Neural cell (in vitro differentiated cells): ENCODE measurements at regions not wholly inside any gene's neighbourhood (a gene's known extent, or its start where the extent isn't known, plus 50 kb on each side); places are given as distances from the start of the nearest gene placed in this dataset.

Experiments used
- H2AFZ ChIP-seq: fragments of 200-600, 300-800 bp; sonication (generic), shearing (Covaris generic); 2 replicates; pipeline ENCODE4 v1.6.0; 2014; ENCODE audit warnings: low read depth, mild to moderate bottlenecking, antibody characterized with exemption, low read length, moderate library complexity
- H3F3A ChIP-seq: fragments of 200-600 bp; shearing (Covaris generic); 2 replicates; pipeline ENCODE4 v1.6.1; 2016; ENCODE audit warnings: mild to moderate bottlenecking, moderate library complexity, mixed read lengths, antibody characterized with exemption, low read length; ENCODE audit not compliant: insufficient read depth, poor library complexity, severe bottlenecking
- H3K27ac ChIP-seq: fragments of 200-600, 300-800 bp; sonication (generic), shearing (Covaris generic); 2 replicates; pipeline ENCODE4 v1.5.1; 2014; ENCODE audit warnings: mild to moderate bottlenecking, low read length, moderate library complexity
- H3K27me3 ChIP-seq: fragments of 300-800, 200-600 bp; sonication (generic), shearing (Covaris generic); 2 replicates; pipeline ENCODE4 v1.6.0; 2014; ENCODE audit warnings: mild to moderate bottlenecking, low read depth, low read length, moderate library complexity; ENCODE audit not compliant: insufficient read depth
- H3K36me3 ChIP-seq: fragments of 300-800, 200-600 bp; sonication (generic), shearing (Covaris generic); 2 replicates; pipeline ENCODE4 v1.5.1; 2014; ENCODE audit warnings: mild to moderate bottlenecking, antibody characterized with exemption, low read length, moderate library complexity; ENCODE audit not compliant: insufficient read depth
- H3K4me2 ChIP-seq: fragments of 300-800, 200-600 bp; sonication (generic), shearing (Covaris generic); 2 replicates; pipeline ENCODE4 v1.6.0; 2014; ENCODE audit warnings: mild to moderate bottlenecking, low read length
- H3K4me3 ChIP-seq: fragments of 300-800, 200-600 bp; sonication (generic), shearing (Covaris generic); 2 replicates; pipeline ENCODE4 v1.5.1; 2014; ENCODE audit warnings: mild to moderate bottlenecking, low read length, moderate library complexity
- H3K79me2 ChIP-seq: fragments of 200-600 bp; shearing (Covaris generic); replicated peaks from 2 replicates; pipeline ENCODE4 v1.6.0; 2014; ENCODE audit warnings: mild to moderate bottlenecking, low read length, moderate library complexity; ENCODE audit not compliant: insufficient read depth
- H3K9ac ChIP-seq: fragments of 300-800, 200-600 bp; sonication (generic), shearing (Covaris generic); 2 replicates; pipeline ENCODE4 v1.6.1; 2016; ENCODE audit warnings: mild to moderate bottlenecking, low read length, mixed read lengths
- H3K9me2 ChIP-seq: fragments of 200-600 bp; shearing (Covaris generic); 2 replicates; pipeline ENCODE4 v1.6.1; 2016; ENCODE audit warnings: mild to moderate bottlenecking, low read length, mixed read lengths; ENCODE audit not compliant: insufficient read depth
- H3K9me3 ChIP-seq: fragments of 200-600, 300-800 bp; sonication (generic), shearing (Covaris generic); 2 replicates; pipeline ENCODE4 v1.6.1; 2016; ENCODE audit warnings: mild to moderate bottlenecking, mixed run types, low read length, moderate library complexity, mixed read lengths
- H4K20me1 ChIP-seq: fragments of 200-600 bp; shearing (Covaris generic); 2 replicates; pipeline ENCODE4 v1.6.1; 2016; ENCODE audit warnings: mild to moderate bottlenecking, mixed run types; ENCODE audit not compliant: insufficient read depth
- CTCF ChIP-seq: fragments of 450-650 bp; IDR thresholded peaks from 2 replicates; pipeline ENCODE4 v1.5.1; 2014; ENCODE audit warnings: antibody characterized with exemption, mild to moderate bottlenecking, moderate library complexity; ENCODE audit not compliant: poor library complexity, severe bottlenecking
- EP300 ChIP-seq: fragments of 450-650 bp; conservative IDR thresholded peaks from 2 replicates; pipeline ENCODE4 v1.6.1; 2014; ENCODE audit warnings: antibody characterized with exemption, mild to moderate bottlenecking, moderate library complexity; ENCODE audit not compliant: poor library complexity, severe bottlenecking
- EZH2 ChIP-seq: fragments of 200-600, 300-800 bp; shearing (Covaris generic), sonication (generic); IDR thresholded peaks from 2 replicates; pipeline ENCODE4 v1.6.1; 2014; ENCODE audit warnings: antibody characterized with exemption, low read length, borderline replicate concordance, mild to moderate bottlenecking; ENCODE audit not compliant: insufficient read depth, poor library complexity, severe bottlenecking
- MXI1 ChIP-seq: fragments of 450-650 bp; conservative IDR thresholded peaks from 2 replicates; pipeline ENCODE4 v1.6.1; 2014; ENCODE audit warnings: antibody characterized with exemption, mild to moderate bottlenecking; ENCODE audit not compliant: poor library complexity, severe bottlenecking
- POLR2AphosphoS5 ChIP-seq: IDR thresholded peaks from 2 replicates; pipeline ENCODE4 v1.6.1; 2012
- RAD21 ChIP-seq: fragments of 450-650 bp; conservative IDR thresholded peaks from 2 replicates; pipeline ENCODE4 v1.6.1; 2014; ENCODE audit warnings: antibody characterized with exemption, mild to moderate bottlenecking, moderate library complexity
- REST ChIP-seq: IDR thresholded peaks from 2 replicates; pipeline ENCODE4 v1.6.1; 2012; ENCODE audit warnings: borderline replicate concordance
- SMC3 ChIP-seq: fragments of 450-650 bp; conservative IDR thresholded peaks from 2 replicates; pipeline ENCODE4 v1.6.1; 2014; ENCODE audit warnings: antibody characterized with exemption, mild to moderate bottlenecking, moderate library complexity; ENCODE audit not compliant: poor library complexity
- TAF1 ChIP-seq: IDR thresholded peaks from 2 replicates; pipeline ENCODE4 v1.6.1; 2012; ENCODE audit warnings: low read depth

DNA sequence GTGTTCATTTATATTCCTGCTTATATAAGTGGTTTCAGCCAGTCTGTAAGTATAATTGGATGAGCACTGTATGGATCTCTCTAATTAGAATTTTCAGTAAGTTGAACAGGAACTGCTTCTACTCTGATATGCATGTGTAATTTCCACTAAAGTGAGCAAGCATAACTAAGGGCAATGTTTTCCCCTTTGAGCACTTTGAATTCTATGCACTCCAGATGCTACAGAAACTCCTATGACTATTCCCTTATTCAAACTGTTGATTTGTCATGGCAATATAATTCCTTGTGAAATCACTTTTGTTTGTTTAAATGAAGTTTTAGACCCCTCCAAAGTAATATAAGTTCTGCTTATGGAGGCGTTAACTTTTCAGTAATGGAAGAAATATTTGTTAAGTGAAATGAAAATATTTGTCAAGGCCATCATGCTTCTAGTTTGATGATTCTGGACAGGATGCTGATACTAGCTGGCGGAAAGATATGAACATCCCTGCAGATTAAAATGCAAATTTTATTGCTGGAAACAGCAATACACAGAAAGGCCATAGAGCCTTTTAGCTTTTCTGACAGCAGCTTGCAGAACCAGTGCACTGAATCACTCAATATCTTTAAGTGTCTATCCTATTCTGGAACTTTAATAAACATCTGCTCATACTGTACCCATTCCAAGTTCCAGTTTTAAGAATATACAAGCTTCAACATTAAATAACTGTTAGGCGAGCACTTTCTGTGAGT, 1460.8 kb downstream of the RAPGEF2 start:
- Histone ChIP-seq H3K36me3 (no peaks in the 10 kb centered on the region), H3F3A (no peaks in the 10 kb centered on the region), H2AFZ (no peak overlapping the region), H3K79me2 (no peaks in the 10 kb centered on the region), H3K9me3 (no peaks in the 10 kb centered on the region), H4K20me1 (no peaks in the 10 kb centered on the region), H3K9ac (no peak overlapping the region), H3K4me3 (no peak overlapping the region), H3K4me2 (no peak overlapping the region), H3K9me2 (no peaks in the 10 kb centered on the region), H3K27me3 (no peaks in the 10 kb centered on the region), H3K27ac (no peak overlapping the region)
- no peak for TF ChIP-seq EZH2

GRCh38 chr4:160567634-160568033, 1464.8 kb downstream of the RAPGEF2 start:
- Histone ChIP-seq H3K27me3 (no peaks in the 10 kb centered on the region), H3K9me3 (no peaks in the 10 kb centered on the region), H3K36me3 (no peaks in the 10 kb centered on the region), H3K4me2 (no peak overlapping the region), H2AFZ (no peak overlapping the region), H4K20me1 (no peaks in the 10 kb centered on the region), H3K27ac (no peak overlapping the region), H3K9ac (no peak overlapping the region), H3K4me3 (no peak overlapping the region), H3K79me2 (no peaks in the 10 kb centered on the region), H3F3A (no peaks in the 10 kb centered on the region), H3K9me2 (no peaks in the 10 kb centered on the region)
- no peak for TF ChIP-seq EP300
- TF ChIP-seq SMC3, result no peak
- TF ChIP-seq TAF1, result no peak
- no peak for TF ChIP-seq CTCF
- TF ChIP-seq EZH2, result no peak
- no peak for TF ChIP-seq POLR2AphosphoS5
- TF ChIP-seq RAD21, result no peak
- TF ChIP-seq REST, result no peak
- no peak for TF ChIP-seq MXI1
